OCI-LY1 (cell line): ENCODE measurements at regions not wholly inside any gene's neighbourhood (a gene's known extent, or its start where the extent isn't known, plus 50 kb on each side); places are given as distances from the start of the nearest gene placed in this dataset.

Experiments used
- H2AFZ ChIP-seq: fragments of 200-600 bp; sonication (generic), shearing (Covaris generic); 2 replicates; pipeline ENCODE4 v1.6.0; 2014; ENCODE audit warnings: antibody characterized with exemption, mild to moderate bottlenecking, low read length
- H3F3A ChIP-seq: fragments of 200-600 bp; sonication (generic), shearing (Covaris generic); 2 replicates; pipeline ENCODE4 v1.6.0; 2014; ENCODE audit warnings: mild to moderate bottlenecking, antibody characterized with exemption, low read length, moderate library complexity; ENCODE audit not compliant: insufficient read depth
- H3K27ac ChIP-seq: fragments of 200-600 bp; sonication (generic); 2 replicates; pipeline ENCODE4 v1.5.1; 2014; ENCODE audit warnings: low read length, mixed run types, mild to moderate bottlenecking, low read depth; ENCODE audit not compliant: poor library complexity, severe bottlenecking
- H3K27me3 ChIP-seq: fragments of 200-600 bp; sonication (generic); 2 replicates; pipeline ENCODE4 v1.6.0; 2014; ENCODE audit warnings: antibody characterized with exemption, mild to moderate bottlenecking, low read length, moderate library complexity; ENCODE audit not compliant: insufficient read depth
- H3K36me3 ChIP-seq: fragments of 200-600 bp; sonication (generic); 2 replicates; pipeline ENCODE4 v1.6.1; 2014; ENCODE audit warnings: mild to moderate bottlenecking, antibody characterized with exemption, low read length, moderate library complexity, mixed read lengths; ENCODE audit not compliant: insufficient read depth
- H3K4me1 ChIP-seq: fragments of 200-600 bp; sonication (generic); 2 replicates; pipeline ENCODE4 v1.5.1; 2014; ENCODE audit warnings: mild to moderate bottlenecking, low read length, moderate library complexity; ENCODE audit not compliant: insufficient read depth, severe bottlenecking
- H3K4me2 ChIP-seq: fragments of 200-600 bp; sonication (generic), shearing (Covaris generic); 2 replicates; pipeline ENCODE4 v1.6.1; 2014; ENCODE audit warnings: low read length
- H3K4me3 ChIP-seq: fragments of 200-600 bp; sonication (generic); 2 replicates; pipeline ENCODE4 v1.5.1; 2014; ENCODE audit warnings: low read length, low read depth, mild to moderate bottlenecking, mixed read lengths; ENCODE audit not compliant: poor library complexity, severe bottlenecking
- H3K79me2 ChIP-seq: fragments of 200-600 bp; shearing (Covaris generic); 2 replicates; pipeline ENCODE4 v1.6.1; 2016; ENCODE audit warnings: mixed run types, low read length, mixed read lengths; ENCODE audit not compliant: insufficient read depth
- H3K9ac ChIP-seq: fragments of 200-600 bp; sonication (generic), shearing (Covaris generic); 2 replicates; pipeline ENCODE4 v1.6.1; 2014; ENCODE audit warnings: mild to moderate bottlenecking, low read length, mixed read lengths
- H3K9me2 ChIP-seq: fragments of 200-600 bp; sonication (generic), shearing (Covaris generic); 2 replicates; pipeline ENCODE4 v1.6.1; 2014; ENCODE audit warnings: low read depth, mild to moderate bottlenecking, low read length, mixed read lengths
- H3K9me3 ChIP-seq: fragments of 200-600 bp; shearing (Covaris generic); 2 replicates; pipeline ENCODE4 v1.6.1; 2014; ENCODE audit warnings: low read length, mixed read lengths
- H4K20me1 ChIP-seq: fragments of 200-600 bp; sonication (generic), shearing (Covaris generic); 2 replicates; pipeline ENCODE4 v1.6.0; 2016; ENCODE audit warnings: mild to moderate bottlenecking, low read length; ENCODE audit not compliant: insufficient read depth
- CTCF ChIP-seq: fragments of 200-600 bp; sonication (generic), shearing (Covaris generic); IDR thresholded peaks from 2 replicates; pipeline ENCODE4 v1.5.1; 2017; ENCODE audit warnings: mild to moderate bottlenecking, antibody characterized with exemption, low read length, moderate library complexity, mixed read lengths
- EZH2 ChIP-seq: fragments of 200-600 bp; sonication (generic), shearing (Covaris generic); IDR thresholded peaks from 2 replicates; pipeline ENCODE4 v1.8.0; 2017; ENCODE audit warnings: borderline replicate concordance, mixed run types, mild to moderate bottlenecking, antibody characterized with exemption, low read length, moderate library complexity, mixed read lengths

GRCh38 chr18:1047406-1047805 is 142.7 kb downstream of the ADCYAP1 start:
- no peak overlapping the region for H3K4me3 ChIP-seq
- no peaks in the 10 kb centered on the region for H3K27me3 ChIP-seq
- no peak overlapping the region for H3K27ac ChIP-seq
- H3K9me2 ChIP-seq: no peaks in the 10 kb centered on the region
- no peaks in the 10 kb centered on the region for H3K36me3 ChIP-seq
- H3K4me1 ChIP-seq: no peaks in the 10 kb centered on the region
- H3K9me3 ChIP-seq: no peaks in the 10 kb centered on the region
- TF ChIP-seq CTCF (no peak), EZH2 (no peak)
- H3F3A ChIP-seq: no peaks in the 10 kb centered on the region
- no peak overlapping the region for H2AFZ ChIP-seq
- no peak overlapping the region for H3K9ac ChIP-seq
- H3K4me2 ChIP-seq: no peak overlapping the region
- H3K79me2 ChIP-seq: no peaks in the 10 kb centered on the region
- no peaks in the 10 kb centered on the region for H4K20me1 ChIP-seq

GRCh38 chr18:1048032-1048431 is 143.4 kb downstream of the ADCYAP1 start:
- Histone ChIP-seq H3K9me3 (no peaks in the 10 kb centered on the region), H4K20me1 (no peaks in the 10 kb centered on the region), H2AFZ (no peak overlapping the region), H3K4me1 (no peaks in the 10 kb centered on the region), H3K9me2 (no peaks in the 10 kb centered on the region), H3K4me2 (no peak overlapping the region), H3K27me3 (no peaks in the 10 kb centered on the region), H3K79me2 (no peaks in the 10 kb centered on the region), H3F3A (no peaks in the 10 kb centered on the region), H3K4me3 (no peak overlapping the region), H3K9ac (no peak overlapping the region), H3K27ac (no peak overlapping the region), H3K36me3 (no peaks in the 10 kb centered on the region)
- TF ChIP-seq CTCF: no peak
- TF ChIP-seq EZH2: no peak

GRCh38 chr18:1049173-1049572 is 144.5 kb downstream of the ADCYAP1 start:
- Histone ChIP-seq H3K4me2 (no peak overlapping the region), H3K36me3 (no peaks in the 10 kb centered on the region), H3K9me2 (no peaks in the 10 kb centered on the region), H2AFZ (no peak overlapping the region), H4K20me1 (no peaks in the 10 kb centered on the region), H3K9me3 (no peaks in the 10 kb centered on the region), H3K27ac (no peak overlapping the region), H3K4me3 (no peak overlapping the region), H3K79me2 (no peaks in the 10 kb centered on the region), H3K27me3 (no peaks in the 10 kb centered on the region), H3K9ac (no peak overlapping the region), H3K4me1 (no peaks in the 10 kb centered on the region), H3F3A (no peaks in the 10 kb centered on the region)
- TF ChIP-seq CTCF: no peak
- TF ChIP-seq EZH2: no peak
